ENCODE measurements at regions not wholly inside any gene's neighbourhood (a gene's known extent, or its start where the extent isn't known, plus 50 kb on each side); places are given as distances from the start of the nearest gene placed in this dataset.
"Not testable (repeated sequence)": the region's sequence is repeated elsewhere in the genome, so short reads cannot be mapped to it uniquely, and the experiment has no call there.

- no peak for ATAC-seq
- intact Hi-C loops (cut with DNase I, micrococcal nuclease): no loop called here
- DNase-seq: no peak
Observed at GRCh38 chr2:146444987-146445386, 1399.8 kb upstream of the ACVR2A start.

- intact Hi-C loops (cut with DNase I, micrococcal nuclease): no loop called here
- ATAC-seq: no peak
Observed at GRCh38 chr2:146444085-146444484, 1400.7 kb upstream of the ACVR2A start.

GRCh38 chr2:146438246-146438645, 1406.6 kb upstream of the ACVR2A start:
- ATAC-seq (no peak), DNase-seq (no peak)
- intact Hi-C loops (cut with DNase I, micrococcal nuclease): no loop called here

More at GRCh38 chr2:146444085-146444484, 1400.7 kb upstream of the ACVR2A start:
- no peak for DNase-seq

GRCh38 chr2:146437712-146438111, 1407.1 kb upstream of the ACVR2A start:
- DNase-seq (no peak), ATAC-seq (no peak)
- intact Hi-C loops (cut with DNase I, micrococcal nuclease): no loop called here

DNA sequence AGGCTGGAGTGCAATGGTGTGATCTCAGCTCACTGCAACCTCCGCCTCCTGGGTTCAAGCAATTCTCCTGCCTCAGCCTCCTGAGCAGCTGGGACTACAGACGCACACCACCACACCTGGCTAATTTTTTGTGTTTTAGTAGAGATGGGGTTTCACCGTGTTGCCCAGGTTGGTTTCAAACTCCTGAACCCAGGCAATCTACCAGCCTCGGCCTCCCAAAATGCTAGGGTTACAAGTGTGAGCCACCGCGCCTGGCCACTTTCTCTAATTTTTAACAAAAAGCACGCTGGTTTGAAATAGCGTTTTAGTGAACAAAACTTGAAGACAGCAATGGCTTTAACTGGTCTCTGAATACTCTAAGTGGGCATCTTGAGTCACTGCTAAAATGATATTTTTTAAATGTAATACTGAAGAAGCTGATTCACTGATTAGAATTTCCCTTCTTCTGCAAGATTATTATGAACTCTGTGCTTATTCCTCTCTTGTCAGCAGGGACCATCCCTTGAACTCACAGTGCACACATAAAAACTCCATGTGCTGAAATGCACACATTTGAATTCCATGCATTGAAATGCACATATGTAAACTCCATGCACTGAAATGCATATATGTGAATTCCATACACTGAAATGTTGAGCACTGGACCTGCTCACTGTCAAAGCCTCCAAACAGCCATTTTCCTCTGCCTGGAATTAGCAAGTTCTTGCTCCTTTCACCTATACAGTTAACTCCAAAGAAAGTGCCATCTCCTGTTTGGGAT, 1411.5 kb upstream of the ACVR2A start:
- ATAC-seq: no peak
- DNase-seq: no peak
- intact Hi-C loops (cut with DNase I, micrococcal nuclease): no loop called here

- intact Hi-C loops (cut with DNase I, micrococcal nuclease): no loop called here
- no peak for ATAC-seq
- no peak for DNase-seq
Observed at GRCh38 chr2:146429366-146429765, 1415.5 kb upstream of the ACVR2A start.

GRCh38 chr2:146417942-146418341, 1426.9 kb upstream of the ACVR2A start:
- intact Hi-C loops (cut with DNase I, micrococcal nuclease): no loop called here
- ATAC-seq (no peak), DNase-seq (no peak)

- DNase-seq (no peak), ATAC-seq (no peak)
- intact Hi-C loops (cut with DNase I, micrococcal nuclease): no loop called here
Observed at GRCh38 chr2:146415291-146415690, 1429.5 kb upstream of the ACVR2A start.

DNA sequence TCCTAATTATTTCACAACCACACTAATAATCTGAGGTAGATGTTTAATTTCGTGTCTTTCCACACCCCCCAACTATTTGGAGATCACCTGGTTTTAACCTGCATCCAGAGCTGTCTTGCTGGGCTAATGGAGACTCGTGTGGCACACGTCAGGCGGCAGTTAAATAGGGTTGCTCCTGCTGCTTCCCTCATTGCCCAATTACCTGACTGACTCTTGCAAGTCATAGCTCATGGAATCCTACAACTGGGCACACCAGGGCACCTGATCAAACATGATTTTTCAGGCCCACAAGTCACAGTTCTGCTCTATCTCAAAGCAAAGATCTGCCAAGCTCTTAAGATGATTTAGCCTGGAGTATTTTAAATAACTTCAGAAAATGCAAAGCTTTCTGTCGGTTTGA, 1430.4 kb upstream of the ACVR2A start:
- peak; percentile 28 for ATAC-seq
- intact Hi-C loops (cut with DNase I, micrococcal nuclease): no loop called here
- DNase-seq: no peak

DNA sequence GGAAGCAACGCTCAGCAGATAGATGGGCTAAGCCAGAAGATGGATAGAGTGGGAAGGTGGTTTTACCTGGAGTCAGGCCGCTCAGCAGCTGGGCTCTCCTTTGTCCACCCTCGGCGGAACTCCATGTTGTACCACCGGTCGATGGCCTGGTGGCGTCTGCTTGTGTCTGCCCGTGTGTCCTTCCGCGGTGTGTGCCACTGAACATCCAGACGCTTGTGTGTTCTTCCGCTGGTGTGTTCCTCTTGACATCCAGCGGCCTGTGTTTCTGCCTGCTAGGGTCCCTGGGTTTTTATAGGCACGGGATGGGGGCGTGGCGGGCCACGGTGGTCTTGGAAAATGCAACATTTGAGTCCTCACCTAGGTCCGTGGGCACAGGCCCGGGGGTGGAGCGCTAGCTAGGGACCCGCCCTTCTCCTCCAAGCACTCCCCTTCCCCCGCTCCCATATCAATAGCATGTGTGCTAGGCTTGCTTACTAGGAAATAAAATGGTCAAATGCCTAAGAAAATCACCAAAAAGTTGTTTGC, 1431.7 kb upstream of the ACVR2A start:
- ATAC-seq (no peak), DNase-seq (no peak)
- intact Hi-C loops (cut with DNase I, micrococcal nuclease): no loop called here

DNA sequence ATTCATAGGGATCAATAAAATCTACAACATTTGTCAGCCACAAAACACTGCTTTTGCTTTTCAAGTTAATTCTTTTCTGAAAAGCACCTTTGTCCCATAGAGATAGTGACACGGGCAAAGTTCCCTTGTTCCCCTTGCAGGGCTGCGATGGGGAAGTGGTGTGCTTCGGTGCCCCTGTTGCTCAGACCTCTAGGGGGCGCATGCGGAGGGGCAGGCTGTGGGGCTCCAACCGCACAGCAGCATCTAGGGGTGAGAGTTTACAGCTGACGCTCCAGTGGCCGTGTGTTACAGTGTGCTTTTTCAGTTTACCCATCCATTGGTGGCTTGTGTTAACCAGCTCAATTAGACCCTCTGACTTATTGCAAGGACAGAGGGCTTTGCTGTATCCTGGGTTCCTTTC, 1432.2 kb upstream of the ACVR2A start:
- ATAC-seq: no peak
- intact Hi-C loops (cut with DNase I, micrococcal nuclease): no loop called here
- no peak for DNase-seq

DNA sequence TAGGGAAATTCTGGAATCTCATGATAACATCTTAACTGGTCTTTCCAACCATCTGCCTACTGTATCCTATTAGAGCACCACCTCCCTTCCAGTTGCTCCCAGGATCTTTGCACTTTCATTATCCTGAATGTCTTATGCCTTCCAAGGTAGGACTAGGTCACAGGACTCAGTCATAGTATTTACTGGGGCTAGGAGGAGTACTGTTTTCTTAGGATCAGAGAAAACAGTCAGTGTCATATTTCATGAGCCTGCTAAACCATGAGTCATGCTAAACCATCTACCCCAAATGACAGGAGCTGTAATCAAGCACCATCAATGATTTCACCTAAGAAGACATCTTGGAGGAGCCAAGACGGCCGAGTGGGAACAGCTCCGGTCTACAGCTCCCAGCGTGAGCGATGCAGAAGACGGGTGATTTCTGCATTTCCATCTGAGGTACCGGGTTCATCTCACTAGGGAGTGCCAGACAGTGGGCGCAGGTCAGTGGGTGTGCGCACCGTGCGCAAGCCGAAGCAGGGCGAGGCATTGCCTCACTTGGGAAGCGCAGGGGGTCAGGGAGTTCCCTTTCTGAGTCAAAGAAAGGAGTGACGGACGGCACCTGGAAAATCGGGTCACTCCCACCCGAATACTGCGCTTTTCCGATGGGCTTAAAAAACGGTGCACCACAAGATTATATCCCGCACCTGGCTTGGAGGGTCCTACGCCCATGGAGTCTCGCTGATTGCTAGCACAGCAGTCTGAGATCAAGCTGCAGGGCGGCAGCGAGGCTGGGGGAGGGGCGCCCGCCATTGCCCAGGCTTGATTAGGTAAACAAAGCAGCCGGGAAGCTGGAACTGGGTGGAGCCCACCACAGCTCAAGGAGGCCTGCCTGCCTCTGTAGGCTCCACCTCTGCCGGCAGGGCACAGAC, 1439.2 kb upstream of the ACVR2A start:
- DNase-seq; ATAC-seq; intact Hi-C loops (cut with DNase I, micrococcal nuclease): not testable (repeated sequence)

GRCh38 chr2:146403546-146404160, 1441.2 kb upstream of the ACVR2A start:
- intact Hi-C loops (cut with DNase I, micrococcal nuclease); ATAC-seq; DNase-seq: not testable (repeated sequence)

- intact Hi-C loops (cut with DNase I, micrococcal nuclease): no loop called here
- DNase-seq (no peak), ATAC-seq (no peak)
Observed at GRCh38 chr2:146392631-146393030, 1452.2 kb upstream of the ACVR2A start.

DNA sequence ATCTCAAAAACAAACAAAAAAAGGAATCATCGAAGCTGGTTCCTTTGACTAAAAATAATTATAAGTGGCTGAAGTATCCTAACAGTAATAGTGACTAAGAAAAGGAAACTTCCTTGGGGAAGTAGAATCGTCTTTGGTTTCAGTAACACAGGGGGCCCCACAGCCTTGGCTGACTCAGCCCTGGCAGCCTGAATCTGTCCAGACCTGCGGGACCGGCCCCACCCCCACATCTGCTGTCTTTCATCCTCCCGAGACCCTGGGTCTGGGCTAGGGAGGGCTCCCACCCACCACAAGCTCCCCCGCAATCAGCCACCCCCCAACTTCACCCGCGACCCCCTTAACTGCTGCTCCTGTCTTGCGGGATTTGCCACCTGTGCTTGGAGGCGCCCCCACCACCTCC, 1452.6 kb upstream of the ACVR2A start:
- DNase-seq (no peak), ATAC-seq (no peak)
- intact Hi-C loops (cut with DNase I, micrococcal nuclease): no loop called here

GRCh38 chr2:146388757-146389156, 1456.1 kb upstream of the ACVR2A start:
- ATAC-seq: no peak
- intact Hi-C loops (cut with DNase I, micrococcal nuclease): no loop called here
- no peak for DNase-seq

DNA sequence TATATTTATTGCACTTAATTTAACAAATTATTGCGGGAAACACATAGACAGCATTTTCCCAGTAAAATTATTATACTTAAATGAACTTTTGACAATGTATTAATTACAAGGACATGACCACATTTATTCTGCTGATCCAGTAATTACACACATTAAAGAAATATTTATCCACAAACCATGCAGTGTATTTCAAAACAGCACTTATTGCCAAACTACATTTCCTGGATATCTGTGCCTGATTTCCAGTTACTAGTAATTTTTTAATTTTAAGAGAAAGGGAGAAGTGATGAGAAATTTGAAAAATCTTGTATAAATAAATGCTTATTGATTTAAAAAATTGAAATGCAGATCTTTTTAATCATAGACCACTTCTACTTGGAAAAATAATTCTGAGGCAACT, 1458.7 kb upstream of the ACVR2A start:
- intact Hi-C loops (cut with DNase I, micrococcal nuclease): no loop called here
- DNase-seq: no peak
- ATAC-seq: no peak

DNA sequence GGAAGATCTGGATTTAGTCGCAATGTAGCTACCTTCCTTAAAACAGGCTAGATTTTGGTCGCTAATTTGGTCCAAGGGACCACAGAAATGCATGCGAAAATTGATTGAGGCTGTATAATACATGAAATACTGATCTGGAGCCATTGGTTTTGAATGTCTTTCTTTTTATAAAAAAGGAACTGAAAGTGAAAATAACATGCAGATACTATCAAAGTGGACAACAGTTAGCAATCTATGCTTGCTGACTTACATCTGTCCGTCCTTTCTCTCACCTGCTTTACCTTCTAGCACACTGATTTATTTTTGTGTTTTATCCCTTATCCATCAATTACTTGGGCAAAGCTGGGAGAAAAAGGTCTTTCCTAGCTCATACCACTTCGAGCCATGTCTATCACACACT, 1459.8 kb upstream of the ACVR2A start:
- intact Hi-C loops (cut with DNase I, micrococcal nuclease): no loop called here
- ATAC-seq (no peak), DNase-seq (no peak)

DNA sequence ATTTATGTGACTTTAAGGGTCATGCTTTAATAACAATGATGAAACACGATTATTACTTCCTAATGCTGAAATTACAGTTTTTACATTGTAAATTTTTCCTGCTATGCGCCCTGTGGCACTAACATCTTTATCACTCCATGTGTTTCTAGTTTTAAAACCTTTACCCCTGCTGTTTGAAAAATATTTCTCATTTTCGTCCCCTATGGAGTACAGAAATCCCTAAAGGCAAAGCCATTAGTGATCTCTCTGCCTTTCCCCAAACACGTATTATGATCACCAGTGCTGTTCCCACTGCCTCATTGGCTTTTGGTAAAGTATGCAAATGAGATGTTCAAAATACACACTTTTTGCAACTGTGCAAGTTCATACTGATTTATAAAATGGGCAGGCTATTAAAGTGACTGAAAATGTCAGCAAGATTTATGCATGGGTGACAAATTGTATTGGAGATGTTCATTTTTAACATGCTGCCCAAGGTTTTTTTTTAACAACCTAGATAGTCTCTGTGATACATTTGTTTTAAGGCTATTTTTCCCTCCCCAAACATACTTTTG, 1468.2 kb upstream of the ACVR2A start:
- no peak for DNase-seq
- ATAC-seq: no peak
- intact Hi-C loops (cut with DNase I, micrococcal nuclease): no loop called here

Measured in left colon (tissue), 2 donors.